OCI-LY3 (cell line): ENCODE measurements at regions not wholly inside any gene's neighbourhood (a gene's known extent, or its start where the extent isn't known, plus 50 kb on each side); places are given as distances from the start of the nearest gene placed in this dataset.

Experiments used
- H2AFZ ChIP-seq: fragments of 200-600, 300-600 bp; shearing (Covaris generic); 2 replicates; pipeline ENCODE4 v1.6.0; 2014; ENCODE audit warnings: antibody characterized with exemption, low read depth, low read length
- H3K27ac ChIP-seq: fragments of 200-600, 300-600 bp; sonication (generic); 2 replicates; pipeline ENCODE4 v1.5.1; 2014; ENCODE audit warnings: mild to moderate bottlenecking, low read length, moderate library complexity, mixed read lengths
- H3K27me3 ChIP-seq: fragments of 200-600, 300-600 bp; sonication (generic); 2 replicates; pipeline ENCODE4 v1.6.1; 2014; ENCODE audit warnings: low read depth, low read length, mixed read lengths
- H3K36me3 ChIP-seq: fragments of 200-600, 300-600 bp; sonication (generic); replicated peaks from 2 replicates; pipeline ENCODE3; 2014; ENCODE audit warnings: low read depth, low read length, mixed read lengths
- H3K4me1 ChIP-seq: fragments of 300-600, 200-600 bp; sonication (generic); 2 replicates; pipeline ENCODE4 v1.6.1; 2014; ENCODE audit warnings: low read length, mixed read lengths
- H3K4me2 ChIP-seq: fragments of 200-600, 300-600 bp; sonication (generic); 2 replicates; pipeline ENCODE4 v1.6.1; 2014; ENCODE audit warnings: low read length, mixed read lengths
- H3K4me3 ChIP-seq: fragments of 300-600, 200-600 bp; sonication (generic); 2 replicates; pipeline ENCODE4 v1.5.1; 2014; ENCODE audit warnings: antibody characterized with exemption, mild to moderate bottlenecking, low read length, moderate library complexity
- H3K79me2 ChIP-seq: fragments of 300-600, 200-600 bp; shearing (Covaris generic); 2 replicates; pipeline ENCODE4 v1.6.1; 2014; ENCODE audit warnings: mild to moderate bottlenecking, low read length, mixed read lengths
- H3K9ac ChIP-seq: fragments of 300-600, 200-600 bp; shearing (Covaris generic); 2 replicates; pipeline ENCODE4 v1.6.0; 2014; ENCODE audit warnings: mild to moderate bottlenecking, low read length, moderate library complexity
- H3K9me3 ChIP-seq: fragments of 200-600, 300-600 bp; shearing (Covaris generic); 2 replicates; pipeline ENCODE4 v1.6.1; 2014; ENCODE audit warnings: low read length, mixed read lengths; ENCODE audit not compliant: insufficient read depth
- H4K20me1 ChIP-seq: fragments of 200-600, 300-600 bp; sonication (generic); 2 replicates; pipeline ENCODE4 v1.6.1; 2016; ENCODE audit warnings: low read length, mixed read lengths; ENCODE audit not compliant: insufficient read depth
- CTCF ChIP-seq: fragments of 200-600, 300-600 bp; sonication (generic); IDR thresholded peaks from 2 replicates; pipeline ENCODE4 v1.5.1; 2014; ENCODE audit warnings: antibody characterized with exemption, low read length, low read depth
- EZH2phosphoT487 ChIP-seq: fragments of 200-600 bp; shearing (Covaris generic); IDR thresholded peaks from 2 replicates; pipeline ENCODE4 v1.6.1; 2018; ENCODE audit warnings: antibody characterized with exemption, mixed run types, low read depth

GRCh38 chrX:80266287-80266686 lies 154.0 kb upstream of the TENT5D start:
- Histone ChIP-seq H3K27me3 (no peaks in the 10 kb centered on the region), H3K4me2 (no peak overlapping the region), H4K20me1 (no peaks in the 10 kb centered on the region), H3K4me3 (no peak overlapping the region), H3K36me3 (no peaks in the 10 kb centered on the region), H3K79me2 (no peaks in the 10 kb centered on the region), H3K4me1 (no peaks in the 10 kb centered on the region), H2AFZ (no peak overlapping the region), H3K9ac (no peak overlapping the region), H3K27ac (no peak overlapping the region), H3K9me3 (no peaks in the 10 kb centered on the region)
- no peak for TF ChIP-seq EZH2phosphoT487
- TF ChIP-seq CTCF = no peak

- no peak overlapping the region for H3K9ac ChIP-seq
- H3K27ac ChIP-seq = no peak overlapping the region
- H4K20me1 ChIP-seq = no peaks in the 10 kb centered on the region
- no peak for TF ChIP-seq EZH2phosphoT487
- no peak for TF ChIP-seq CTCF
- H3K79me2 ChIP-seq = no peaks in the 10 kb centered on the region
- H3K4me1 ChIP-seq = no peaks in the 10 kb centered on the region
- H2AFZ ChIP-seq = no peak overlapping the region
- no peaks in the 10 kb centered on the region for H3K27me3 ChIP-seq
- H3K9me3 ChIP-seq = no peaks in the 10 kb centered on the region
- no peaks in the 10 kb centered on the region for H3K36me3 ChIP-seq
- H3K4me2 ChIP-seq = no peak overlapping the region
- H3K4me3 ChIP-seq = no peak overlapping the region
Measured at GRCh38 chrX:80266979-80267378, 153.3 kb upstream of the TENT5D start.

- no peak overlapping the region for H3K4me3 ChIP-seq
- no peak overlapping the region for H3K27ac ChIP-seq
- H3K9me3 ChIP-seq = no peaks in the 10 kb centered on the region
- TF ChIP-seq CTCF (no peak), EZH2phosphoT487 (no peak)
- H2AFZ ChIP-seq = no peak overlapping the region
- H3K27me3 ChIP-seq = no peaks in the 10 kb centered on the region
- H3K4me2 ChIP-seq = no peak overlapping the region
- no peaks in the 10 kb centered on the region for H3K79me2 ChIP-seq
- no peak overlapping the region for H3K9ac ChIP-seq
- H3K4me1 ChIP-seq = no peaks in the 10 kb centered on the region
- H4K20me1 ChIP-seq = no peaks in the 10 kb centered on the region
- no peaks in the 10 kb centered on the region for H3K36me3 ChIP-seq
Measured at GRCh38 chrX:80267790-80268189, 152.5 kb upstream of the TENT5D start.

GRCh38 chrX:80282535-80282934 lies 137.7 kb upstream of the TENT5D start:
- H4K20me1 ChIP-seq = no peaks in the 10 kb centered on the region
- no peak overlapping the region for H3K4me2 ChIP-seq
- no peak overlapping the region for H3K27ac ChIP-seq
- H3K9ac ChIP-seq = no peak overlapping the region
- H3K79me2 ChIP-seq = no peaks in the 10 kb centered on the region
- no peaks in the 10 kb centered on the region for H3K27me3 ChIP-seq
- no peak overlapping the region for H2AFZ ChIP-seq
- no peaks in the 10 kb centered on the region for H3K4me1 ChIP-seq
- H3K36me3 ChIP-seq = no peaks in the 10 kb centered on the region
- no peaks in the 10 kb centered on the region for H3K9me3 ChIP-seq
- peak; percentile 36 for TF ChIP-seq CTCF
- no peak for TF ChIP-seq EZH2phosphoT487
- H3K4me3 ChIP-seq = no peak overlapping the region
